Right lung (tissue), 2 donors: ENCODE measurements at regions not wholly inside any gene's neighbourhood (a gene's known extent, or its start where the extent isn't known, plus 50 kb on each side); places are given as distances from the start of the nearest gene placed in this dataset.
"Not testable (repeated sequence)": the region's sequence is repeated elsewhere in the genome, so short reads cannot be mapped to it uniquely, and the experiment has no call there.

Experiments used
- DNase-seq, 2 donors: peaks; one replicate each; pipeline ENCODE4 v3.0.0-alpha.2; 2013

GRCh38 chr10:90119631-90120280, 418.4 kb downstream of the KIF20B start:
- not testable (repeated sequence) for DNase-seq

DNA sequence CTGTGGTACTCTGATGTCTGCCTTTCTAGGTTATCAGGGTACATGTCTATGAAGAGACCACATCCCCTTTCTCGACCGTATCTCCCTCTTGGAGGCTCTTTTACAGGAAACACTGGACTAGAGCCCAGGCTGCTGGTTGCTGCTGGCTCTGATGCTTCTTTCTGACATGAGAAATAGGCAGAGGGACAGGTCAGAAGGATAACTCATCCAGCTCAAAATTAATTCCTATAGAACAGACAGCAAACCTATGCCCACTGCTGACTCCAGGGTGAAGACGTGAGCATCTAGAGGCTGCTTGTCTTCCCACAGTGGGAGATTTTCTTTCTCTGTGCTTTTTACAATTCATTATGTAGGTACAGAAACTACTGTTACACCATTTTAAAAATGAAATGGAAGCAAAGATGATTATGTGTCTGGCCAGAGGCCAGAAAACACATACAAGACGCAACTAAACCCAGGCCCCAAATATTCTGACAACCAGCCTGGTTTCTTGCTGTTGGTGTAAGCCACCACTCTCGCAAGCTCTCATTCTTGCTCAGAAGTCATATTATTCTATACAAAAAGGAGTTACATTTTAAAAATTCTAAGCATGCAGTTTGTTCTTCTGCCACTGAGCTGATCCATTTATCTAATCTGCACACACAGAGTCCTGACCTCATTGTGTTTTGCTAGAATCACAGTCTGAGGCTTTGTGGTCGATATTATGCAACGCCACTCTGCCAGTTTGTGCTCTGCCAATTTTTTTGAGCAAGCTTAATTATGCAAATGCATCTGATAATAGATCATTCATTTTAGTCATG, 424.3 kb downstream of the KIF20B start:
- peak in 1 of 2 donors; percentile 19 for DNase-seq

DNA sequence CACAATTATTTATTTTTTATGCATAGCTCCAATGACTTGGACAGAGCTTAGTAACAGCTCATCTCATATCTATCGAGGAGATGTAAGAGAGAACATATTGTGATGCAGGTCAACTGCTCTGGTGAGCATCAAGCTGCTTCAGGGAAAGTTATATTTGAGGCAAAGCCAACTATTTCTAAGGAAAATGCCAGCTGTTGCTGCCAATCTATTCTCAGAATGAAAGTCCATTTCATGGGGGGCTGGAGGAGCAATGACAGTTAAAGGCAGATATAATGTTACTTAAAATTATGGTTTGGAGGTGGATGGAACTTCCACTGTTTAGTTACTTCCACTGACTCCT, 424.8 kb downstream of the KIF20B start:
- no peak for DNase-seq

- DNase-seq: no peak
Measured at GRCh38 chr10:90130321-90131086, 429.1 kb downstream of the KIF20B start.

DNA sequence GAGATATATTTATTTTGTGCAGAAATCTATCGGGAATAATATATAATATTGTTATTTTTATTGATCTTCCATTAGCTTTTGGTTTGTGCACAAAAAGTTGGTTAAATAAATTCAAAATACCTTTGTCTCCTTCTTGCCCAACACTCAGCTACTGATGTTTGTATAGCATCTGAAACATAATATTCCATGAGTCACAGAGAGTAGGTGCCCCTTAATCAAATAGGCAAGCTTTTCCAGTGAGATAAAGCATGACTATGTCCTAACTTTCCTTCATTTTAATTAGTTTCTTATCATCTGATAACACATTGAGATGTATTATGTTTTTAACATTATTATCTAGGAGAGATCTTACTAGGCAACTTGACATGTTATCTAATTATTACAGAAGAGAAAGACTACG, 432.2 kb downstream of the KIF20B start:
- DNase-seq: no peak

DNA sequence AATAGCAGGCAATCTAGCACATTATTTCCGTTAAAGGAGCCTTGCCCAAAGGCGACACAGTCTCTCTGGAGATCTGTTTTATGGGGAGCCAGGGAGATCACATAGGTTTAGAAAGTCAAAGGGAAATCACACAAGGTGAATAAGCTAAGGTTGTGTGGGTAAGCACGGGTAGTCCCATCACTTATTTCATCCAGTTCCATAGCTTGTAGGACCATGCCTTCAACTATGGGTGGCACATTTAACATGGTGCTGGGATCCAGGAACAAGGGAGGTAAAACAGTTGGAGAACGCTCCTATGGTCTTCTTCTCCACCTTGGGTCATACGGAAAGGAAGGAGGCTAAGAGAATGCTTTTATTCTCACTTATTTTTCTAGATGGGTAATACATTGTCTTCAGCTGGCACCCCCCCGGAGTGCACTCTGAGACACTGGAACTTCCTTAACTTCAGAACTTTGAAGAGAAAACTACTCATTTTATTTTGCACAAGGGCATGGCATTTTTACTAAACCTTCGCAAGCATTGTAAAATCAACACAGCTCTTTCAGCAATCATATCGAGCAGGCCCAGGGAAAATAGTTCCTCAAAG, 435.4 kb downstream of the KIF20B start:
- DNase-seq: no peak

- DNase-seq: no peak
Measured at GRCh38 chr10:90138844-90139243, 437.5 kb downstream of the KIF20B start.

DNA sequence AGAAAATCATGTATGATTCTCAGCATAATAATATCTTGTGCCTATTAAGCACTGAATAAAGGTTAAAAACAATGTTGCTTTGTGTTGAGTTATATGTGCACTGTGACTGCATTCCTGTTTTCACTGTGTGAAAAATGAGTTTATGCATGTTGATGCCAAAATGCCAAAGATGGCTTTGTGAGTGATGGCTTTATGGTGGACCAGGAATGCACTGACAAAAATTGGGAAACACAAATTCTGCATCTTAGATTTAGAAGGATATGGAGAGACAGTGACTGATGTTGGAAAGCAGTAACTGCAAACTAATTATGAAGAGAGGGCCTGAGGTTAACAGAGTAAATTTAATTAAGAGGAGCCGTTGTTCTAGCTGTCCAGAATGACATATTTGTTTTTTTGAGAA, 440.4 kb downstream of the KIF20B start:
- no peak for DNase-seq

DNA sequence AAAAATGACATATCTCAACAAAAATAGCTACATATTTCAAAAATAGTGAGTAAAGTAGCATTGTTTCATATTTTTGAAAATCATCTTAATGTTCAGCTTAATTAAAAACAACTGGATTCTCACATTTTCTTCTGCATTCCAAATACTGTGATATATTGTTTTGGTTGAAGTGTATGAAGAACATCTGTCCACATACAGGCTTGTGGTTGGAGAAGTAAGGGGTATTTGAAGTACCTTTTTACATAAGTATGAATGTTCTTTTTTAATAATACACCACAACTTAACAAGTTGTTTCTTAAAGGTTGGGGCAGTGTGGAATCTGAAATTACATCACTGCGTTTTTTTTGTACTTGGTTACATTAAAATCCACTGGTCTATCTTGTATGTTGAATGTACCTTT, 442.5 kb downstream of the KIF20B start:
- DNase-seq: no peak

- DNase-seq: peak in 1 of 2 donors; percentile 9
Measured at GRCh38 chr10:90148116-90148855, 446.9 kb downstream of the KIF20B start.

DNA sequence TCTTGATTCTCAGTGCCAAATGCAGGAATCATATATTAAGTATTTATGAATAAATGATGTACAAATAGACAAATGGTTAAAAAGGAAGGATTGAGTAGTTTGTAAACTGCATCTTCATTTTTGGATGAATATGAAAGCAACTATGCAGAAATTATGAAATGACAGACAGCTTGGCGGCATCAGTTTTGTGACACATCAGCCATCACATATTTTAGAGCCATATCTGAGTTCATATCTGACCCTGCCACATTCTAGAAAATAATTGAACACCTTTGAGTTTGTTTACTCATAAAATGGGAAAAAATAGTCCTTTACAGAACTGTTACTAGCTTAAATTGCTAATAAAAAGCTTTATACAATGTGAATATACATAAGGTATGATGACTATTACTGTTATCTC, 448.2 kb downstream of the KIF20B start:
- no peak for DNase-seq

DNA sequence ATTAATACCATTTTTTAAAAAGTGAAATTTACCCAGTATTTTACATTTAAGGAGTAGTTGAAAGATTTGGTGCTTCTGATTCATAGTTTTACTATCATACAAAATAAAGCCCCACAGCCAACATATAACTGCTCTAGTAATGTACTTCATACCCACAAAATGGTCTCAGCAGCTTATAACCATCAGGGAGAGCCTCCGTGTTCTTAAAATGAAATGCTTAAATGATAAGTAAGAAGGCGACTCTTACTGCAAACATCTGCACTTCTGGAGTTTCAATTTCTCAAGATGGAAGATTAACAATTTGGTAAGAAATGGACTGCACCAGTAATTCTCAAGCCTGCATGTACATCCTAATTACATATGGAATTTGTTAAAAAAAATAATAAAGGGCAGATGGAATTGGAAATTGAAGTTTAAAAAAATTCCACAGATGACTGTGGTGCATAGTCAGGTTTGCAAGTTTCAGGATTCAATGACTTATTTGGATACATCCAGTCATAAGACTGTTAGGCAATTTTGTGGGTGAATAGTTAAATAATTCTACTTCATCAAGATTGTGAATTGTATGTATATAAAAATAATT, 461.0 kb downstream of the KIF20B start:
- peak; percentile 19 to 20 for DNase-seq

DNA sequence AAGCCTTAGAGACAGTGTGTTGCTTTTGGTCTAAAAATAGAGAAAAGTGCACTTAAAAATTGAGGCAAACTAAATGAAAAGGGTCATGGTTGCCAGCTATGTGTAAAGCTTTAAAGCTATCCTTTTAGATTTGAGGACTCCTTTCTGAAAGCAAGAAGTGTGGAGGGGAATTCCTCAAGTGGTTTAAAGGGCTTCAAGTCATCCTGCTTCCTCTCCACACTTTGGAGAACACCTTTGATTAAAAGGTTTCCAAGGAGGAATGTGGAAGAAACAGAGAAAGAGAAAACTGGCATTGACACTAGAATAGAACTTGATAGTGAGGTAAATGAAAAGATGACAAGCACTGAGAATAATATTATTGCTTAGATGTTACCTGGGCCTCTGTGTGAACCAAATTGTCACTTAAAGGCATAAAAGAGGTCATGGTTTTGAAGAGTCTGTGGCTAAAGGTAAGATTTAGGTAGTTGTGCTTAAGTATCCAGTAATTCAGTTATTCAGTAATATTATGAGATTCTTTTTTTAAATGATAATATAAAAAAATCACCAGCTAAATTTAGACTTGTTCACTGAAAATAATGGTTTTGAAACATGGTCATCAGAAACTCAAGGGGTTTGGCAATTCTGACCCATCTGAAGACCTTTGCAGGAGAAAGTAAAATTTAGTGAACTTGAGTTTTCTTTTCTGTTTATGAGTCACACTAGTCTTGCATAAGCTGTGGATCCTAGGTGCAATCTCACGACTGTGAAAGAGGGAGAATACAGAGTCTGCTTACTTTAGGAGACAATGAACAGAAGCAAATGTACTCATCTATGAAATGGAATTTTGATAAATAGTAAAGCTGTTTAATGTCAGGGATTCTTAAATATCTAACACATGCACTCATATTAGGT, 466.0 kb downstream of the KIF20B start:
- DNase-seq: no peak

- no peak for DNase-seq
Measured at GRCh38 chr10:90168244-90168643, 466.9 kb downstream of the KIF20B start.

DNA sequence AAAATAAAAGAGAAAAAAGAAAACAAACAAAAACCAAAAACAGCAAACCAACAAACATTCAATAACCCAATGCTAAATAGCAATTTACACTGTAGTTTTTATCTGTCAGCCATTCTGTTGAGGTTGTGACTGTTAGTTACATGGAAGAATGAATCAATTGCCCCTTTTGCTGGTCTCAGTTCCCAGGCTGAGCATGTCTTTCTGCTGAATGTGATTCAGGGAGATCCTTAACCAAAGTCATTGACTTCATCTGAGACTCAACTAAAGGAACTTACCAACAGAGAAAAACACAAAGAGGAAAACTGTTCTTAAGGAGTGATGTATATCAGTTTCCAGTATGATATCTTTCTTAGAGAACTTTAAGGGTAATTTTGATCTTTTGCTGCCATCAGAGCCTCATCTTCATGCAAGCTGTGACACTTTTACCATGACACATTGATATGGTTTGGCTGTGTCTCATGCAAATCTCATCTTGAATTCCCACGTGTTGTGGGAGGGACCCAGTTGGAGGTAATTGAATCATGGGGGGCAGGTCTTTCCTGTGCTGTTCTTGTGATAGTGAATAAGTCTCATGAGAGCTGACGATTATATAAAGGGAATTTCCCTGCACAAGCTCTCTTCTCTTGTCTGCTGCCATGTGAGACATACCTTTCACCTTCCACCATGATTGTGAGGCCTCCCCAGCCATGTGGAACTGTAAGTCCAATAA, 469.8 kb downstream of the KIF20B start:
- DNase-seq: no peak

DNA sequence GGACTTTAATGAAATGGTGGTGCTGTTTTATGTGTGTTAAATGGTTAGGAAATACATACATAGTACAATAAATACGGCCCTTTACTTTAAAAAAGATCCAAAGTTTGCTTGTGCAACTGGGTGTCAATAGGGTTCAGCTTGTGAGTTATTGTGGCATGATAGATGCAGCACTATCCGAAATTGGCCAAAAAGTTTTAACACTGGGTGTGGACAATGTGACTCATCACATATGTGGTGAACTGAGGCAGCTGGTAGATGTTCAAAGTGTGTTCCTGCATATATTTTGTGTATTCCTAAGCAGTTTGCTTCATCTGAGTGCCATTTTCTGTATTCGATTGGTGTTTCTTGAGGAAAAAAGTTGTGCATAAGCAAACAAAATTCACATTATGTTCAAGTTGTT, 473.1 kb downstream of the KIF20B start:
- peak; percentile 2 to 3 for DNase-seq

GRCh38 chr10:90175161-90175681, 473.8 kb downstream of the KIF20B start:
- DNase-seq: peak; percentile 42 to 58

DNA sequence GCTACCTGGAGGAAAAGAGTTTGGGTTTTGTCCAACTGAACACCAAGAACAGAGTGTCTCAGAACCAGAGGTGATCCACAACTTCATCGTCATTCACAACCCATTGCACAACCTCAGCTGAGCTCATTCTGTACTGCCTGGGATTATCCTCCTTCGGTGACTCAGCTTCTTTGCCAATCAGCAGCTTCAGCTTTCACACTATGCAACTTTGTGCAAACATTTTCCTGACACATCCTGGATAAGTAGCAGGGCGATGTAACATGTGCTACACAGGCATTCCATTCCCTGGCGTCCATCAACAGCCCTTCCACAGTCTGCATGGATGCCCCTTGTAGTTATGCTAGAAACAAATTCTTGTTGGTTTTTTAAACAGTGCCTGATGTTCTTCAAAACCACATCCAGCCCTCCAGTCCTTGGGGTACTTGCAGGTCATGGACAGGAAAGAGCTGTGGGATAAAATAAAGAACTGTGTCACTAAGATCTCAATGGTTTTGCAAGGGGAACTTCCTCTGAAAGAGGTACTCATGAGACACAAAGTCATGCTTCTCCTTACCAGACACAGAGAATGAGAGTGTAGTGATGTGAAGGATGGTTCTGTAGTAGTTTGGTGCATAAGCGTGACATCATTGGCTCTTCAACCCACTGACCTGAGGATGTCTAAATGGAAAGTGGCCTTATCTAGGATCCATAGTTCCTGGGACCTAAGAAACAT, 478.5 kb downstream of the KIF20B start:
- no peak for DNase-seq
